CD4-positive, CD25-positive, alpha-beta regulatory T cell (primary cell): ENCODE measurements at regions not wholly inside any gene's neighbourhood (a gene's known extent, or its start where the extent isn't known, plus 50 kb on each side); places are given as distances from the start of the nearest gene placed in this dataset.
A peak's percentile ranks its signal among the peaks of the same experiment; 100 is the strongest.

Source experiments
- ATAC-seq, 2 donors: fragments of 150-1000 bp; cut with Tn5 transposase; one replicate each; pipeline ENCODE4 v1.10.0; 2021; ENCODE audit warnings: low read depth in 2 of 2, moderate number of reproducible peaks in 2 of 2, moderate library complexity in 1 of 2
- DNase-seq, 3 donors: peaks; one replicate each; pipeline versions ENCODE4 v3.0.0 to v3.0.0-alpha.2; 2012 to 2022; ENCODE audit warnings: mixed read lengths in 1 of 3
- H3K27ac ChIP-seq: one replicate; pipeline ENCODE4 v1.7.0; 2013; ENCODE audit warnings: mild to moderate bottlenecking, low read length; ENCODE audit not compliant: insufficient read depth, poor library complexity, severe bottlenecking
- H3K27me3 ChIP-seq: one replicate; pipeline ENCODE4 v1.7.0; 2013; ENCODE audit warnings: low read length; ENCODE audit not compliant: control insufficient read depth, insufficient read depth
- H3K36me3 ChIP-seq: one replicate; pipeline ENCODE4 v1.7.0; 2013; ENCODE audit warnings: mild to moderate bottlenecking, low read length, moderate library complexity; ENCODE audit not compliant: control insufficient read depth, insufficient read depth
- H3K4me1 ChIP-seq: 2 replicates; pipeline ENCODE4 v1.7.0; 2013; ENCODE audit warnings: mild to moderate bottlenecking, low read length; ENCODE audit not compliant: insufficient read depth, control insufficient read depth, poor library complexity, severe bottlenecking
- H3K4me3 ChIP-seq: one replicate; pipeline ENCODE4 v1.7.0; 2013; ENCODE audit warnings: low read depth, mild to moderate bottlenecking, low read length, moderate library complexity
- H3K9me3 ChIP-seq, 2 experiments: 1 replicate in 1 of 2; 2 replicates in 1 of 2; pipeline ENCODE4 v1.7.0; 2013; ENCODE audit warnings: low read length in 2 of 2, mild to moderate bottlenecking in 1 of 2, moderate library complexity in 1 of 2; ENCODE audit not compliant: control insufficient read depth in 2 of 2
- H3K27ac Mint-ChIP-seq, 3 donors: one replicate each; pipeline ENCODE4 v1.8.0; 2020 to 2022; ENCODE audit warnings: mild to moderate bottlenecking in 3 of 3, mixed read lengths in 3 of 3, moderate library complexity in 2 of 3
- H3K27me3 Mint-ChIP-seq: one replicate; pipeline ENCODE4 v1.8.0; 2022; ENCODE audit warnings: mild to moderate bottlenecking, mixed read lengths
- H3K36me3 Mint-ChIP-seq: one replicate; pipeline ENCODE4 v1.8.0; 2020; ENCODE audit warnings: mixed read lengths
- H3K4me1 Mint-ChIP-seq, 4 donors: one replicate each; pipeline ENCODE4 v1.8.0; 2020 to 2022; ENCODE audit warnings: mixed read lengths in 4 of 4, mild to moderate bottlenecking in 1 of 4
- H3K4me3 Mint-ChIP-seq, 4 donors: one replicate each; pipeline ENCODE4 v1.8.0; 2020 to 2022; ENCODE audit warnings: mild to moderate bottlenecking in 4 of 4, mixed read lengths in 4 of 4, moderate library complexity in 3 of 4
- H3K9me3 Mint-ChIP-seq, 7 donors: one replicate each; pipeline ENCODE4 v1.8.0; 2020 to 2022; ENCODE audit warnings: mixed read lengths in 7 of 7, mild to moderate bottlenecking in 3 of 7, moderate library complexity in 2 of 7

DNA sequence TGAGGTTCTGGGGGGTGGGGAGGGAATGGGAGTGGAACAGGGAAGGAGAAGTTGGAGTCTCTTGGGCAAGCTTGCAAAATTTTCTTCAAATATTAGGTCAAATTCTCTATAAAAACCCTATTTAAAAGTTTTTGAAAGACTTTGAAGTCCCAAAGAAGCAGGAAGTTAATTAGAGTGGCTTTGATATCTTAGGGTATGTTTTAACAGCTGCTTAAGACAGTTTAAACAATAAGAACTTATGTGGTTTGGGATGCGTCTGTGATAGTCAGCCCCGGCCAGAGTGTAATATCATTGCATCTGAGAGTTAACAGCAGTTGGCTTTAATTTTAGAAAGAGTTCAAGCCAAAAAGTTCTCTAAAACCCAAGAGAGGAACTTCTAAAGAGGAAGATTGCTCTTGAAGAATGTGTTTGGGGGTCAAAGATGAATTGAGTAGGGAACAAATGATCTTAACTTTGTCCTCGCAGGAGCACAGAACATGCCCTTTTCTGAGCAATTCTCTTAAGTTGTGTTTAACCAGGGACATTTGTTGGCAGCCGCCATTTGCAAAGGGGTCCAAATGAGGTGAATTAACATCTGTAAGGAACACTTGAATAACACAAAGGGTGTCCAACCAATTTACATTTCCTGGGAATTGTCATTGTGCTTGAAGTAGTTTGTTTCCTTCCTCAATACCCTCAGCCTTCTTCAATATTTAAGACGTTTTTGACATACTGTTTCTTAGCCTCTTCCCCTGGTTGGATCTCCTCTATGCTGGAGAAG, 182.4 kb downstream of the PTEN start:
- no peak overlapping the region for H3K4me3 Mint-ChIP-seq
- Histone ChIP-seq H3K4me1 (no peaks in the 10 kb centered on the region), H3K9me3 (no peaks in the 10 kb centered on the region), H3K36me3 (no peaks in the 10 kb centered on the region), H3K4me3 (no peak overlapping the region), H3K27ac (no peak overlapping the region), H3K27me3 (no peaks in the 10 kb centered on the region)
- ATAC-seq (no peak), DNase-seq (no peak)
- H3K36me3 Mint-ChIP-seq, result no peaks in the 10 kb centered on the region
- H3K27ac Mint-ChIP-seq, result no peak overlapping the region
- peaks cover 0 to 20% (median 7%) of the 10 kb centered on the region in 4 donors for H3K4me1 Mint-ChIP-seq
- peaks cover 0 to 4% (median 0%) of the 10 kb centered on the region in 7 donors for H3K9me3 Mint-ChIP-seq
- peaks cover 15% of the 10 kb centered on the region for H3K27me3 Mint-ChIP-seq

DNA sequence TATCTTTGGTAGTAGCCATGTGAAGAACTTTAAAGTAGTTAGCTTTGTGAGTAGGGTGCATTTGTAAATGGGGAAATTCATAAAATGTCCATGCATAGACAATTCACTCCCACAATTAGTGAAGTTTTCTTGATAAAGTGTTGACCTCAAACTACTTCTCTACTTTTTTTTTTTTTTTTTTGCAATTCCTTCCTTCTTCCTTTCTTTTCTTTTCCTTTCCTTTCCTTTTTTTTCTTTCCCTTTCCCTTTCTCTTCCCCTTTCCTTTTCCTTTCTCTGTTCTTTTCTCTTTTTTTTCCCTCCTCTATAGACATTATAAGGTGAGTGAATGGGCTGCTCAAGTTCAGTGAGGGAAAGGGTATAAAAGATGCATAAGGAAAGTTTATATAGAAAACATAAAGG, 184.2 kb downstream of the PTEN start:
- Histone ChIP-seq H3K27ac (no peak overlapping the region), H3K4me3 (no peak overlapping the region), H3K36me3 (no peaks in the 10 kb centered on the region), H3K4me1 (no peaks in the 10 kb centered on the region), H3K27me3 (no peaks in the 10 kb centered on the region), H3K9me3 (no peaks in the 10 kb centered on the region)
- Mint-ChIP-seq H3K27ac (peak overlapping the region in 1 of 3 donors; percentile 83), H3K4me3 (no peak overlapping the region), H3K9me3 (peaks cover 0 to 4% (median 0%) of the 10 kb centered on the region in 7 donors), H3K27me3 (peaks cover 15% of the 10 kb centered on the region), H3K36me3 (no peaks in the 10 kb centered on the region), H3K4me1 (peaks cover 0 to 20% (median 7%) of the 10 kb centered on the region in 4 donors)
- no peak for ATAC-seq
- DNase-seq, result no peak

DNA sequence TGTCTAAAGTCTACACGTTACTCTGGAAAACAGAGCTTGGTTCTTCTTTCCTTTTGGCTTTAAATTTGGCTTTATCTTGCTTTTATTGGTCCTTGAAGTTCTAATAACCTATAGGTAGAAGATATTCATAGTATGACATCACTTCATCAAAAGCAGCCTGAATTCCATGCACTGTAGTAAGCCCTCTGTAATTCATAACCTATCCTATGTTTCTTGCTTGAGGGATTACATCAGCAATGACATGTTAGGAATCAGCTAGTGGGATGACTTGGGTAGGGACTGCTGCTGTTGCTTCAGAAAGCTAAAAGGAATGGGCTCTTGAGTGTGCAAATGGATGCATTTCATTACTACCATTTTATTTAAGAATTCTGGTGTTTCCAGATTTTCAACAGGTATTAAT, 184.9 kb downstream of the PTEN start:
- Mint-ChIP-seq H3K4me3 (no peak overlapping the region), H3K9me3 (peaks cover 0 to 4% (median 0%) of the 10 kb centered on the region in 7 donors), H3K27ac (no peak overlapping the region), H3K27me3 (peaks cover 15% of the 10 kb centered on the region), H3K4me1 (peaks cover 0 to 15% (median 5%) of the 10 kb centered on the region in 4 donors), H3K36me3 (no peaks in the 10 kb centered on the region)
- no peak for DNase-seq
- no peak for ATAC-seq
- Histone ChIP-seq H3K4me3 (no peak overlapping the region), H3K9me3 (no peaks in the 10 kb centered on the region), H3K4me1 (no peaks in the 10 kb centered on the region), H3K36me3 (no peaks in the 10 kb centered on the region), H3K27me3 (no peaks in the 10 kb centered on the region), H3K27ac (no peak overlapping the region)

DNA sequence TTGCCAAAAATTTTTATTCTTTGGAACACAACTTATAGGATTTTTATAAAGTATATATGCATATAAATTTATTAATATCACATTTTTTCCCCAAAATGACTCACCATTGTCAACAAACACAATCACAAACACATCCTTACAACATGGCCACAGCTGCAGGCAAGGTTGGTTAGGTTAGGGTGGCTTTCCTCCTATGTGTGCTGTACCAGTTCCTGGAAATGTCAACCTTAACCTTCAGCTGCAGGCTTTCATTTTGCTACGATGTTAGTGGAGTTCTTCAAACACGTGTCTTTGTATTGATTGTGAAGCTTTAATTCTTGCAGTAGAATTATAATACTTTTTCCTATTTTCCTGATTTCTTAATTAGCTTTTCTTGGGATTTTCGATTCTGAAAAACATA, 185.8 kb downstream of the PTEN start:
- Histone ChIP-seq H3K4me3 (no peak overlapping the region), H3K9me3 (no peaks in the 10 kb centered on the region), H3K36me3 (no peaks in the 10 kb centered on the region), H3K4me1 (no peaks in the 10 kb centered on the region), H3K27me3 (no peaks in the 10 kb centered on the region), H3K27ac (no peak overlapping the region)
- no peak overlapping the region for H3K4me3 Mint-ChIP-seq
- DNase-seq (peak in 1 of 3 donors; percentile 59), ATAC-seq (no peak)
- no peaks in the 10 kb centered on the region for H3K36me3 Mint-ChIP-seq
- peaks cover 0 to 14% (median 5%) of the 10 kb centered on the region in 4 donors for H3K4me1 Mint-ChIP-seq
- peaks cover 0 to 4% (median 0%) of the 10 kb centered on the region in 7 donors for H3K9me3 Mint-ChIP-seq
- H3K27me3 Mint-ChIP-seq, result peaks cover 15% of the 10 kb centered on the region
- no peak overlapping the region for H3K27ac Mint-ChIP-seq

DNA sequence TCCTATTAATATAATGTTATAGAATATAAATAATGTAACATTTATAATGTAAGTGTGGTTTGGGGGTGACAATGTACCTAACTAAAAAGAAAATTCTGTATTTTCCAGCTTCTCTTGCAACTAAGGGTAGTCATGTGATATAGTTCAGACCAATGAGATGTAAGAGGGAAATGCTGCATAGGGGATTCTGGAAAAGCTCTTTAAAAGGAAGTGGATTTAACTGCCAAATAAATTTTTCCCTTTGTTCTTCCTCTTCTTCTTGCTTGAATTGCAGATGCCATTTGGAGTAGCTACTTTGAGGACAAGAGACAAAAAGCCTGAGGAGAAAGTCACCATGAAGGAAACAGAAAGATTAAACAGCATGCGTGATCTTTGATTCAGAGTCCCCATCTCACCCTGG, 194.3 kb downstream of the PTEN start:
- H3K36me3 ChIP-seq, result no peaks in the 10 kb centered on the region
- peaks cover 0 to 6% (median 0%) of the 10 kb centered on the region in 7 donors for H3K9me3 Mint-ChIP-seq
- no peaks in the 10 kb centered on the region for H3K9me3 ChIP-seq
- DNase-seq (no peak), ATAC-seq (no peak)
- no peaks in the 10 kb centered on the region for H3K4me1 ChIP-seq
- no peak overlapping the region for H3K4me3 ChIP-seq
- no peak overlapping the region for H3K27ac Mint-ChIP-seq
- H3K36me3 Mint-ChIP-seq, result peaks cover 6% of the 10 kb centered on the region
- no peak overlapping the region for H3K4me3 Mint-ChIP-seq
- H3K27ac ChIP-seq, result no peak overlapping the region
- no peaks in the 10 kb centered on the region for H3K27me3 Mint-ChIP-seq
- H3K27me3 ChIP-seq, result no peaks in the 10 kb centered on the region
- peaks cover 0 to 20% (median 9%) of the 10 kb centered on the region in 4 donors for H3K4me1 Mint-ChIP-seq

DNA sequence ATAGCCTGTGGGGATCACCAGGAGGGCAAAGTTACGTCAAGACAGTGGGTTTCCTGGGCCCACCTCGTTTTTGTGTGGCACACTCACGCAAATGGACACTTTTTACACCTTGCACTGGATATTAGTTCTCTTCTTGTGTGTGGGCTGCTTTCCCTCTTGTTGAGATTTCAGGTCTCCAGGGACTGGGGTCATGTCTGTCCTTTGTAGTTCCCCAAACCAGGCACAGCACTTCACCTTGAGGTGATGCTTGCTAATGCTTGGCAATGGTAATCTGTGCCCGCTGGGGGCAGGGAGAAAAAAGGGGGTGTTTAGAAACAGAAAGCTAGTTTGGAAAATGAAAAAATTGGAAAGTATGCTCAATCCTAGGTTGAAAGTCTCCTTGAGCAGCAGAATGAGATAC, 195.3 kb downstream of the PTEN start:
- Histone ChIP-seq H3K36me3 (no peaks in the 10 kb centered on the region), H3K27ac (no peak overlapping the region), H3K9me3 (no peaks in the 10 kb centered on the region), H3K4me3 (no peak overlapping the region), H3K27me3 (no peaks in the 10 kb centered on the region), H3K4me1 (no peaks in the 10 kb centered on the region)
- H3K4me3 Mint-ChIP-seq, result no peak overlapping the region
- H3K27me3 Mint-ChIP-seq, result no peaks in the 10 kb centered on the region
- peaks cover 6% of the 10 kb centered on the region for H3K36me3 Mint-ChIP-seq
- no peak overlapping the region for H3K27ac Mint-ChIP-seq
- H3K4me1 Mint-ChIP-seq, result peaks cover 0 to 29% (median 11%) of the 10 kb centered on the region in 4 donors
- DNase-seq, result no peak
- no peak for ATAC-seq
- peaks cover 0 to 6% (median 0%) of the 10 kb centered on the region in 7 donors for H3K9me3 Mint-ChIP-seq

DNA sequence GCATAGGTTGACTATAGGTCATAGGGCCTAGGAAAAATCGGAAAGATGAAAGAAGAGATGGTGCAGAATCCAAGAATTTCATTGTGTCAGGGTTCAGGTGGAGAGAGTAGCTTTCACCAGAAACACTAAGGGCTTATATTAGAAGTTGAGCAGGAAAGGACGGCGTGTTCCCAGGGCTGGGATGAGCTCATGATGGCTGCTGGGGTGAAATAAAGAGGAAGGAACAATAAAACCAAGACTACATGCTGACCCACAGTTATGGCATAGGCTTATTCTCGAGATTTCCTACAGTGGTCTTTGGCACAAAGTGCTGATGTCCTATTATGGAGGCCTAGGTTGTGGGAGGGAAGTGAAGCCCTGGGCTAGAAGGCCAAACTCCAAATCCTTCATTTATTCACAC, 195.8 kb downstream of the PTEN start:
- Mint-ChIP-seq H3K4me1 (peaks cover 0 to 32% (median 14%) of the 10 kb centered on the region in 4 donors), H3K27ac (no peak overlapping the region), H3K9me3 (peaks cover 0 to 6% (median 0%) of the 10 kb centered on the region in 7 donors), H3K4me3 (no peak overlapping the region), H3K27me3 (no peaks in the 10 kb centered on the region), H3K36me3 (peaks cover 6% of the 10 kb centered on the region)
- peaks cover 1% of the 10 kb centered on the region for H3K4me1 ChIP-seq
- no peak overlapping the region for H3K27ac ChIP-seq
- no peaks in the 10 kb centered on the region for H3K9me3 ChIP-seq
- H3K27me3 ChIP-seq, result no peaks in the 10 kb centered on the region
- H3K4me3 ChIP-seq, result no peak overlapping the region
- H3K36me3 ChIP-seq, result no peaks in the 10 kb centered on the region
- DNase-seq (no peak), ATAC-seq (no peak)

DNA sequence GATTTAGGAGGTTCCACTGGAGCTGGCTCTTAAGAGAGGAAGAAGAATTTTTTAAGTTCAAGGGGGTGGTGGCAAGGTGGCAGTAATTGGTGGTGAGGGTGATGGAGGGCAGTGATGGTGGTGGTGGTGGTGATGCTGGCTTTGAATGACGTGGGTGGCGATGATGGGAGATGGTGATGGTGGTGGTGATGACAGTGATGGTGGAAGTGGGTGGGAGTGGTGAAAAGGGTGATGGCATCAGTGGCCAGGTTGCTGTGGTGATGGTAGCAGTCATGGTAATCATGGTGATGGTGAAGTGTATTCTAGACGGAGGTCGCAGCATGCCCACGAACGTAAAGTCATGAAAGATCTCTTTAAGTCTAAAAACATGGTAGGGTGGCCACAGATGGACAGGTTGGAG, 197.3 kb downstream of the PTEN start:
- Mint-ChIP-seq H3K4me3 (no peak overlapping the region), H3K27ac (no peak overlapping the region), H3K27me3 (no peaks in the 10 kb centered on the region)

More for the DNA sequence above, 197.3 kb downstream of the PTEN start:
- Mint-ChIP-seq H3K36me3 (peaks cover 6% of the 10 kb centered on the region), H3K9me3 (peaks cover 0 to 6% (median 0%) of the 10 kb centered on the region in 7 donors), H3K4me1 (peaks cover 14 to 47% (median 29%) of the 10 kb centered on the region in 4 donors)
- DNase-seq (no peak), ATAC-seq (no peak)
- no peaks in the 10 kb centered on the region for H3K9me3 ChIP-seq
- H3K27ac ChIP-seq, result no peak overlapping the region
- H3K4me3 ChIP-seq, result no peak overlapping the region
- H3K4me1 ChIP-seq, result peaks cover 16% of the 10 kb centered on the region
- no peaks in the 10 kb centered on the region for H3K36me3 ChIP-seq
- H3K27me3 ChIP-seq, result no peaks in the 10 kb centered on the region
